Tibial nerve (tissue), 3 donors: ENCODE measurements at regions not wholly inside any gene's neighbourhood (a gene's known extent, or its start where the extent isn't known, plus 50 kb on each side); places are given as distances from the start of the nearest gene placed in this dataset.

Experiments used
- POLR2A ChIP-seq, 2 donors: fragments of 450-650 bp; IDR thresholded peaks; one replicate each; pipeline ENCODE4 v1.6.1; 2017; ENCODE audit warnings: antibody characterized with exemption in 2 of 2, mild to moderate bottlenecking in 2 of 2, moderate library complexity in 2 of 2
- TF ChIP-seq, protein P1 (sequence below), 5 experiments: fragments of 200-600 bp in 3 of 5; fragments of 450-650 bp in 2 of 5; sonication (generic) in 3 of 5; IDR thresholded peaks; one replicate each; pipeline ENCODE4 v1.5.1; 2016 to 2019; ENCODE audit warnings: antibody characterized with exemption in 5 of 5, mild to moderate bottlenecking in 3 of 5, moderate library complexity in 2 of 5

DNA sequence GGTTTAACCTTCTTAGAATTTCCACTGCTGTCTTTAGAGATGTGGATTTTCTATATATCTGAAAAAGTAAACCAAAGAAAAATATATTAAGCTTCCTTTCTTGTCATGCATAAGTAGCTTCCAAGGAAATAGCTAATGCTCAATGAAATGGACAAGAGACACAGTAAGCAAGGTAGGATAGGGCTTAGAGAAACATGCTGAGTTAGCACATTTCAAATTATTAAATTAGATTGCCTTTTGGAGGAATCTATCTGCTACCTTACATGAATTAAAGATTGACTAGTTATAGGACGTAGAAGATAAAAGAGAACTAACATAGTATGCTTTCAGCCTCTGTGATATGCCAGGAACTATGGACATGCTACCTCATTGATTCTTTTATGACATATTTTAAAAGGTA is 824.6 kb downstream of the TUSC7 start:
- TF ChIP-seq, protein P1, sequence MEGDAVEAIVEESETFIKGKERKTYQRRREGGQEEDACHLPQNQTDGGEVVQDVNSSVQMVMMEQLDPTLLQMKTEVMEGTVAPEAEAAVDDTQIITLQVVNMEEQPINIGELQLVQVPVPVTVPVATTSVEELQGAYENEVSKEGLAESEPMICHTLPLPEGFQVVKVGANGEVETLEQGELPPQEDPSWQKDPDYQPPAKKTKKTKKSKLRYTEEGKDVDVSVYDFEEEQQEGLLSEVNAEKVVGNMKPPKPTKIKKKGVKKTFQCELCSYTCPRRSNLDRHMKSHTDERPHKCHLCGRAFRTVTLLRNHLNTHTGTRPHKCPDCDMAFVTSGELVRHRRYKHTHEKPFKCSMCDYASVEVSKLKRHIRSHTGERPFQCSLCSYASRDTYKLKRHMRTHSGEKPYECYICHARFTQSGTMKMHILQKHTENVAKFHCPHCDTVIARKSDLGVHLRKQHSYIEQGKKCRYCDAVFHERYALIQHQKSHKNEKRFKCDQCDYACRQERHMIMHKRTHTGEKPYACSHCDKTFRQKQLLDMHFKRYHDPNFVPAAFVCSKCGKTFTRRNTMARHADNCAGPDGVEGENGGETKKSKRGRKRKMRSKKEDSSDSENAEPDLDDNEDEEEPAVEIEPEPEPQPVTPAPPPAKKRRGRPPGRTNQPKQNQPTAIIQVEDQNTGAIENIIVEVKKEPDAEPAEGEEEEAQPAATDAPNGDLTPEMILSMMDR (IDR thresholded peaks at IDR 0.05): no peak
- no peak for TF ChIP-seq POLR2A (IDR thresholded peaks at IDR 0.05)
